IPS-NIHi11 (cell line): ENCODE measurements at regions not wholly inside any gene's neighbourhood (a gene's known extent, or its start where the extent isn't known, plus 50 kb on each side); places are given as distances from the start of the nearest gene placed in this dataset.

Experiments
- DNase-seq: peaks from one replicate; pipeline ENCODE4 v3.0.0; 2012; ENCODE audit warnings: mixed read lengths, low spot score

GRCh38 chr3:24936574-24936973 lies 441.9 kb upstream of the THRB start:
- DNase-seq = no peak

GRCh38 chr3:24937228-24937627 lies 442.6 kb upstream of the THRB start:
- DNase-seq = no peak

- DNase-seq = no peak
These were observed 443.1 kb upstream of the THRB start for GRCh38 chr3:24937780-24938179.

- no peak for DNase-seq
These were observed 449.3 kb upstream of the THRB start for GRCh38 chr3:24943961-24944360.

GRCh38 chr3:24944805-24945520 lies 450.3 kb upstream of the THRB start:
- DNase-seq = no peak

- no peak for DNase-seq
These were observed 450.9 kb upstream of the THRB start for GRCh38 chr3:24945563-24945962.

GRCh38 chr3:24947103-24947502 lies 452.5 kb upstream of the THRB start:
- DNase-seq = no peak

GRCh38 chr3:24951180-24951579 lies 456.5 kb upstream of the THRB start:
- no peak for DNase-seq

GRCh38 chr3:24952388-24952787 lies 457.7 kb upstream of the THRB start:
- DNase-seq = peak; percentile 64

GRCh38 chr3:24953060-24953771 lies 458.6 kb upstream of the THRB start:
- no peak for DNase-seq

GRCh38 chr3:24956613-24957012 lies 462.0 kb upstream of the THRB start:
- no peak for DNase-seq

GRCh38 chr3:24958271-24958670 lies 463.6 kb upstream of the THRB start:
- no peak for DNase-seq

- no peak for DNase-seq
These were observed 464.3 kb upstream of the THRB start for GRCh38 chr3:24958910-24959447.

- peak; percentile 23 for DNase-seq
These were observed 464.1 kb upstream of the RARB start for GRCh38 chr3:24963762-24964625.

- no peak for DNase-seq
These were observed 462.2 kb upstream of the RARB start for GRCh38 chr3:24965706-24966385.

- no peak for DNase-seq
These were observed 460.0 kb upstream of the RARB start for GRCh38 chr3:24968036-24968435.

- no peak for DNase-seq
These were observed 455.6 kb upstream of the RARB start for GRCh38 chr3:24972491-24972890.

GRCh38 chr3:24981309-24981708 lies 446.8 kb upstream of the RARB start:
- DNase-seq = no peak

- no peak for DNase-seq
These were observed 446.1 kb upstream of the RARB start for GRCh38 chr3:24981924-24982323.

- DNase-seq = no peak
These were observed 442.4 kb upstream of the RARB start for GRCh38 chr3:24985668-24986067.

GRCh38 chr3:24986612-24987011 lies 441.5 kb upstream of the RARB start:
- peak; percentile 30 for DNase-seq

- no peak for DNase-seq
These were observed 428.7 kb upstream of the RARB start for GRCh38 chr3:24999357-24999756.
